H1 (cell line): ENCODE measurements at regions not wholly inside any gene's neighbourhood (a gene's known extent, or its start where the extent isn't known, plus 50 kb on each side); places are given as distances from the start of the nearest gene placed in this dataset.

Source experiments
- CTCF ChIA-PET: fragments of 300-600 bp; sonication (Branson Sonifier 250); formaldehyde crosslinking; loops from one replicate; lab custom pipeline; 2021; ENCODE audit not compliant: partially characterized antibody; lab: Charles Lee
- POLR2A ChIA-PET: fragments of 300-600 bp; sonication (Branson Sonifier 250); formaldehyde crosslinking; loops from one replicate; lab custom pipeline; 2021; ENCODE audit warnings: inconsistent platforms; ENCODE audit not compliant: partially characterized antibody; lab: Charles Lee
- DNase-seq, 2 experiments: peaks; one replicate each; pipeline versions ENCODE4 v3.0.0 to v3.0.0-alpha.2; 2010 to 2022; ENCODE audit warnings: low spot score in 2 of 2, low read depth in 1 of 2, mixed read lengths in 1 of 2
- FAIRE-seq: peaks from 2 replicates; lab custom pipeline; 2011; peaks lifted over from hg19 to GRCh38; lab: Jason Lieb, UNC
- H2AFZ ChIP-seq: 2 replicates; pipeline ENCODE4 v1.8.1; 2012; ENCODE audit warnings: low read length, inconsistent platforms
- H2AK5ac ChIP-seq: 2 replicates; pipeline ENCODE4 v1.6.1; 2013; ENCODE audit warnings: low read depth, low read length
- H2BK120ac ChIP-seq: replicated peaks from 2 replicates; pipeline ENCODE3; 2013; ENCODE audit warnings: low read depth, low read length, inconsistent platforms
- H2BK12ac ChIP-seq: 2 replicates; pipeline ENCODE4 v1.6.1; 2013; ENCODE audit warnings: low read depth, low read length
- H2BK15ac ChIP-seq: 2 replicates; pipeline ENCODE4 v1.6.1; 2013; ENCODE audit warnings: low read length
- H2BK20ac ChIP-seq: 2 replicates; pipeline ENCODE4 v1.6.1; 2013; ENCODE audit warnings: low read length
- H2BK5ac ChIP-seq: 2 replicates; pipeline ENCODE4 v1.6.1; 2013; ENCODE audit warnings: low read depth, low read length
- H3K14ac ChIP-seq: 2 replicates; pipeline ENCODE4 v1.6.1; 2013; ENCODE audit warnings: inconsistent platforms; ENCODE audit not compliant: insufficient read length
- H3K18ac ChIP-seq: 2 replicates; pipeline ENCODE4 v1.6.1; 2013; ENCODE audit warnings: low read length; ENCODE audit errors: extremely low read depth
- H3K23ac ChIP-seq: 2 replicates; pipeline ENCODE4 v1.6.1; 2013; ENCODE audit warnings: inconsistent platforms; ENCODE audit not compliant: insufficient read length
- H3K23me2 ChIP-seq: 2 replicates; pipeline ENCODE4 v1.6.1; 2013; ENCODE audit warnings: low read depth, low read length
- H3K27ac ChIP-seq: 2 replicates; pipeline ENCODE4 v1.6.1; 2011; ENCODE audit warnings: low read depth, low read length, inconsistent platforms
- H3K27me3 ChIP-seq, 4 experiments: replicated peaks in 1 of 4; 1 replicate in 1 of 4; 2 replicates in 3 of 4; pipeline versions ENCODE4 v1.6.1 to v1.8.1; 2011 to 2013; ENCODE audit warnings: low read length in 3 of 4, mild to moderate bottlenecking in 3 of 4, inconsistent platforms in 2 of 4, mixed read lengths in 2 of 4, moderate library complexity in 1 of 4; ENCODE audit not compliant: control insufficient read depth in 3 of 4, insufficient read depth in 3 of 4; ENCODE audit errors: extremely low read depth in 1 of 4
- H3K36me3 ChIP-seq, 4 experiments: 2 replicates each; pipeline versions ENCODE4 v1.6.1 to v1.8.1; 2011 to 2013; ENCODE audit warnings: mild to moderate bottlenecking in 4 of 4, low read length in 3 of 4, moderate library complexity in 2 of 4, control low read depth in 1 of 4, inconsistent platforms in 1 of 4; ENCODE audit not compliant: insufficient read depth in 4 of 4, control insufficient read depth in 2 of 4
- H3K4ac ChIP-seq: replicated peaks from 2 replicates; pipeline ENCODE3; 2013; ENCODE audit warnings: low read length, low read depth, mixed read lengths, inconsistent platforms; ENCODE audit not compliant: insufficient read length
- H3K4me1 ChIP-seq, 4 experiments: replicated peaks in 1 of 4; 1 replicate in 1 of 4; 2 replicates in 3 of 4; pipeline versions ENCODE4 v1.6.1 to v1.8.1; 2011 to 2013; ENCODE audit warnings: low read length in 3 of 4, inconsistent platforms in 2 of 4, mixed read lengths in 1 of 4; ENCODE audit not compliant: insufficient read depth in 4 of 4, control insufficient read depth in 3 of 4
- H3K4me2 ChIP-seq, 2 experiments: 2 replicates each; pipeline versions ENCODE4 v1.6.1 to v1.8.1; 2011 to 2013; ENCODE audit warnings: low read depth in 2 of 2, low read length in 2 of 2, control low read depth in 1 of 2, inconsistent platforms in 1 of 2, mild to moderate bottlenecking in 1 of 2; ENCODE audit not compliant: insufficient read depth in 1 of 2
- H3K4me3 ChIP-seq, 4 experiments: fragments of 200-600, 300-600 bp in 1 of 4; sonication (generic), shearing (Covaris generic), sonication (Bioruptor Twin) in 1 of 4; 2 replicates each; pipeline versions ENCODE4 v1.5.1 to v1.8.1; 2011 to 2016; ENCODE audit warnings: low read length in 4 of 4, low read depth in 3 of 4, control low read depth in 2 of 4, inconsistent platforms in 2 of 4, mild to moderate bottlenecking in 2 of 4, mixed read lengths in 1 of 4, moderate library complexity in 1 of 4; ENCODE audit not compliant: insufficient read depth in 2 of 4; ENCODE audit errors: extremely low read depth in 1 of 4
- H3K56ac ChIP-seq: replicated peaks from 2 replicates; pipeline ENCODE3; 2013; ENCODE audit warnings: low read depth, mild to moderate bottlenecking, mixed read lengths, low read length, inconsistent platforms; ENCODE audit not compliant: insufficient read length
- H3K79me1 ChIP-seq: 2 replicates; pipeline ENCODE4 v1.6.1; 2013; ENCODE audit warnings: low read depth, low read length, control low read depth
- H3K79me2 ChIP-seq, 2 experiments: 2 replicates each; pipeline versions ENCODE4 v1.6.1 to v1.8.1; 2012 to 2013; ENCODE audit warnings: low read length in 2 of 2, mild to moderate bottlenecking in 2 of 2, inconsistent platforms in 1 of 2; ENCODE audit not compliant: insufficient read depth in 2 of 2, control insufficient read depth in 1 of 2
- H3K9ac ChIP-seq, 4 experiments: replicated peaks in 1 of 4; 1 replicate in 1 of 4; 2 replicates in 3 of 4; pipeline versions ENCODE4 v1.6.1 to v1.8.1; 2011 to 2013; ENCODE audit warnings: low read depth in 3 of 4, low read length in 3 of 4, control low read depth in 2 of 4, mild to moderate bottlenecking in 2 of 4, moderate library complexity in 2 of 4, inconsistent platforms in 1 of 4; ENCODE audit errors: extremely low read depth in 1 of 4
- H3K9me3 ChIP-seq, 2 experiments: 2 replicates each; pipeline versions ENCODE4 v1.6.1 to v1.8.1; 2012 to 2013; ENCODE audit warnings: mild to moderate bottlenecking in 2 of 2, moderate library complexity in 2 of 2, control low read depth in 1 of 2, inconsistent platforms in 1 of 2, low read depth in 1 of 2, low read length in 1 of 2, mixed read lengths in 1 of 2; ENCODE audit not compliant: insufficient read depth in 2 of 2
- H4K20me1 ChIP-seq, 2 experiments: replicated peaks in 1 of 2; 2 replicates each; pipeline versions ENCODE3 to v1.8.1; 2011 to 2013; ENCODE audit warnings: inconsistent platforms in 2 of 2, low read length in 2 of 2, mild to moderate bottlenecking in 1 of 2; ENCODE audit not compliant: insufficient read depth in 2 of 2, control insufficient read depth in 1 of 2
- H4K5ac ChIP-seq: 2 replicates; pipeline ENCODE4 v1.6.1; 2013; ENCODE audit warnings: low read length, low read depth, mixed read lengths, inconsistent platforms; ENCODE audit not compliant: insufficient read length
- H4K8ac ChIP-seq: 2 replicates; pipeline ENCODE4 v1.8.0; 2013; ENCODE audit warnings: mild to moderate bottlenecking, moderate library complexity, low read length, inconsistent platforms; ENCODE audit not compliant: insufficient read depth; ENCODE audit errors: extremely low read depth
- H4K91ac ChIP-seq: replicated peaks from 2 replicates; pipeline ENCODE3; 2013; ENCODE audit warnings: low read length, mixed read lengths, inconsistent platforms; ENCODE audit not compliant: insufficient read length
- BACH1 ChIP-seq: IDR thresholded peaks from 2 replicates; pipeline ENCODE4 v1.6.1; 2012; ENCODE audit warnings: low read length, improper control_type of control experiment
- BCL11A ChIP-seq, 2 experiments: IDR thresholded peaks; one replicate each; pipeline ENCODE4 v1.6.1; 2011; ENCODE audit warnings: low read depth in 2 of 2, low read length in 2 of 2, mild to moderate bottlenecking in 2 of 2
- CEBPB ChIP-seq: IDR thresholded peaks from 2 replicates; pipeline ENCODE4 v1.6.1; 2012; ENCODE audit warnings: low read depth, low read length
- CHD1 ChIP-seq: IDR thresholded peaks from 2 replicates; pipeline ENCODE4 v1.6.1; 2012; ENCODE audit warnings: low read depth, low read length, improper control_type of control experiment
- CTCF ChIP-seq, 3 experiments: IDR thresholded peaks; 1 replicate in 2 of 3; 2 replicates in 1 of 3; pipeline versions ENCODE4 v1.5.1 to v1.6.1; 2011; ENCODE audit warnings: low read length in 3 of 3, mild to moderate bottlenecking in 3 of 3, inconsistent platforms in 2 of 3, low read depth in 1 of 3, moderate library complexity in 1 of 3; ENCODE audit not compliant: insufficient read depth in 1 of 3; ENCODE audit errors: control extremely low read depth in 1 of 3
- HDAC2 ChIP-seq, 2 experiments: fragments of 300-600 bp in 1 of 2; sonication (generic) in 1 of 2; IDR thresholded peaks; 2 replicates each; pipeline ENCODE4 v1.6.1; 2011 to 2012; ENCODE audit warnings: low read depth in 2 of 2, low read length in 2 of 2, mild to moderate bottlenecking in 2 of 2, moderate library complexity in 2 of 2, borderline replicate concordance in 1 of 2, inconsistent platforms in 1 of 2
- MAFK ChIP-seq: IDR thresholded peaks from 2 replicates; pipeline ENCODE4 v1.6.1; 2012; ENCODE audit warnings: low read depth, mild to moderate bottlenecking, improper control_type of control experiment, low read length
- NANOG ChIP-seq: IDR thresholded peaks from 2 replicates; pipeline ENCODE4 v1.6.1; 2011; ENCODE audit warnings: low read length, low read depth, mild to moderate bottlenecking, inconsistent platforms; ENCODE audit not compliant: insufficient read depth, poor library complexity, severe bottlenecking
- PHF8 ChIP-seq: fragments of 200-600 bp; sonication (generic); conservative IDR thresholded peaks from 2 replicates; pipeline ENCODE4 v1.7.1; 2012; ENCODE audit warnings: low read depth, mild to moderate bottlenecking, inconsistent platforms, low read length, moderate library complexity
- YY1 ChIP-seq: IDR thresholded peaks from 2 replicates; pipeline ENCODE4 v1.6.1; 2011; ENCODE audit warnings: low read depth, mild to moderate bottlenecking, low read length
- WGBS, 2 experiments: shearing (Covaris generic) in 1 of 2; methylation state at CpG; one replicate each; pipeline versions ENCODE4 v1.1.6 to v1.1.7; 2013 to 2015; ENCODE audit warnings: low lambda C conversion rate in 2 of 2, mixed read lengths in 2 of 2, inconsistent platforms in 1 of 2, low coverage in 1 of 2, missing lambda C conversion rate in 1 of 2; ENCODE audit not compliant: insufficient replicate concordance in 2 of 2, insufficient coverage in 1 of 2, insufficient read length in 1 of 2; ENCODE audit errors: extremely low coverage in 1 of 2, missing lambda C conversion rate in 1 of 2; 5-methylcytosine and 5-hydroxymethylcytosine counted together

GRCh38 chr20:47867831-47868230 is 82.5 kb upstream of the SULF2 start:
- Histone ChIP-seq H3K79me2 (no peaks in the 10 kb centered on the region), H3K27me3 (no peaks in the 10 kb centered on the region), H3K9me3 (no peaks in the 10 kb centered on the region), H3K4me1 (no peaks in the 10 kb centered on the region; a peak in 1 of 7 replicates), H3K4ac (no peak overlapping the region), H2BK5ac (no peak overlapping the region), H3K23me2 (no peaks in the 10 kb centered on the region), H3K79me1 (no peaks in the 10 kb centered on the region), H2BK20ac (no peak overlapping the region), H4K5ac (no peak overlapping the region), H2BK120ac (no peak overlapping the region), H3K9ac (no peak overlapping the region), H4K91ac (no peak overlapping the region), H3K27ac (no peak overlapping the region), H4K8ac (no peak overlapping the region), H3K14ac (no peak overlapping the region), H3K56ac (no peak overlapping the region), H4K20me1 (no peaks in the 10 kb centered on the region), H2AK5ac (no peak overlapping the region), H3K36me3 (no peaks in the 10 kb centered on the region), H2AFZ (no peak overlapping the region), H3K4me3 (no peak overlapping the region), H3K4me2 (no peak overlapping the region), H2BK12ac (no peak overlapping the region), H3K23ac (no peak overlapping the region), H3K18ac (no peak overlapping the region), H2BK15ac (no peak overlapping the region)
- POLR2A ChIA-PET = no interaction called here
- FAIRE-seq (no peak), DNase-seq (no peak)
- CTCF ChIA-PET = interaction anchor here (0.7 kb wide), 1 partner anchor 907 kb away, joined by 4 read pairs; no protein-coding TSS in a partner anchor
- WGBS, 2 experiments = 87% methylated on average over 12 of the region's 15 CpGs; no CpG with 5 or more reads in 1 of the 2 experiments
- TF ChIP-seq PHF8 = no peak
- no peak for TF ChIP-seq HDAC2 (IDR thresholded peaks at IDR 0.05; ENCODE audit: borderline replicate concordance in 1 of 2, low read depth in 2 of 2, low read length in 2 of 2)
- TF ChIP-seq CHD1 = no peak
- no peak for TF ChIP-seq NANOG
- no peak for TF ChIP-seq BCL11A (IDR thresholded peaks at IDR 0.05; ENCODE audit: low read depth in 2 of 2, low read length in 2 of 2)
- no peak for TF ChIP-seq BACH1
- TF ChIP-seq YY1 = no peak
- TF ChIP-seq CEBPB = no peak
- no peak for TF ChIP-seq MAFK
- no peak for TF ChIP-seq CTCF (IDR thresholded peaks at IDR 0.05; ENCODE audit: control extremely low read depth in 1 of 3, insufficient read depth in 1 of 3, low read depth in 1 of 3, low read length in 3 of 3)
